Endodermal cell (in vitro differentiated cells): ENCODE measurements at regions not wholly inside any gene's neighbourhood (a gene's known extent, or its start where the extent isn't known, plus 50 kb on each side); places are given as distances from the start of the nearest gene placed in this dataset.

ENCODE experiments used
- DNase-seq: peaks from one replicate; pipeline ENCODE4 v3.0.0-alpha.2; 2017
- H3K27ac ChIP-seq: 2 replicates; pipeline ENCODE4 v1.5.1; 2013; ENCODE audit warnings: mild to moderate bottlenecking, low read depth, low read length, moderate library complexity
- H3K27me3 ChIP-seq: 2 replicates; pipeline ENCODE4 v1.6.1; 2013; ENCODE audit warnings: mild to moderate bottlenecking, low read length, moderate library complexity; ENCODE audit not compliant: insufficient read depth, control insufficient read depth, poor library complexity, severe bottlenecking
- H3K36me3 ChIP-seq: 2 replicates; pipeline ENCODE4 v1.7.0; 2013; ENCODE audit warnings: mild to moderate bottlenecking, low read length, moderate library complexity; ENCODE audit not compliant: control insufficient read depth, insufficient read depth
- H3K4me1 ChIP-seq: one replicate; pipeline ENCODE4 v1.7.0; 2013; ENCODE audit warnings: low read length; ENCODE audit not compliant: control insufficient read depth, insufficient read depth
- H3K4me3 ChIP-seq: 2 replicates; pipeline ENCODE4 v1.5.1; 2013; ENCODE audit warnings: mild to moderate bottlenecking, low read length, moderate library complexity
- H3K9ac ChIP-seq: 2 replicates; pipeline ENCODE4 v1.6.1; 2013; ENCODE audit warnings: mild to moderate bottlenecking, low read length, moderate library complexity; ENCODE audit not compliant: poor library complexity, severe bottlenecking; ENCODE audit errors: extremely low read depth
- H3K9me3 ChIP-seq: 2 replicates; pipeline ENCODE4 v1.6.1; 2013; ENCODE audit warnings: mild to moderate bottlenecking, low read length, moderate library complexity; ENCODE audit not compliant: control insufficient read depth
- H3K27ac Mint-ChIP-seq: 2 replicates; pipeline ENCODE4 v1.8.0; 2020; ENCODE audit warnings: mixed read lengths
- H3K27me3 Mint-ChIP-seq: 2 replicates; pipeline ENCODE4 v1.8.0; 2021; ENCODE audit warnings: mild to moderate bottlenecking, mixed read lengths; ENCODE audit not compliant: insufficient read depth
- H3K36me3 Mint-ChIP-seq: 2 replicates; pipeline ENCODE4 v1.8.0; 2020; ENCODE audit warnings: low read depth, mixed read lengths
- H3K4me1 Mint-ChIP-seq: 2 replicates; pipeline ENCODE4 v1.8.0; 2020; ENCODE audit warnings: mixed read lengths
- H3K4me3 Mint-ChIP-seq: 2 replicates; pipeline ENCODE4 v1.8.0; 2020; ENCODE audit warnings: mild to moderate bottlenecking, moderate library complexity, mixed read lengths
- H3K9me3 Mint-ChIP-seq: 2 replicates; pipeline ENCODE4 v1.8.0; 2020; ENCODE audit warnings: mild to moderate bottlenecking, mixed read lengths
- CTCF ChIP-seq: fragments of 200-600 bp; sonication (generic); conservative IDR thresholded peaks from 2 replicates; pipeline ENCODE4 v1.5.0; 2021; ENCODE audit warnings: antibody characterized with exemption, mild to moderate bottlenecking
- WGBS, 2 experiments: methylation state at CpG; one replicate each; pipeline versions ENCODE4 v1.1.5 to v1.1.7; 2013; ENCODE audit warnings: missing lambda C conversion rate in 2 of 2, mixed read lengths in 1 of 2; ENCODE audit not compliant: insufficient coverage in 1 of 2, insufficient read length in 1 of 2; 5-methylcytosine and 5-hydroxymethylcytosine counted together

DNA sequence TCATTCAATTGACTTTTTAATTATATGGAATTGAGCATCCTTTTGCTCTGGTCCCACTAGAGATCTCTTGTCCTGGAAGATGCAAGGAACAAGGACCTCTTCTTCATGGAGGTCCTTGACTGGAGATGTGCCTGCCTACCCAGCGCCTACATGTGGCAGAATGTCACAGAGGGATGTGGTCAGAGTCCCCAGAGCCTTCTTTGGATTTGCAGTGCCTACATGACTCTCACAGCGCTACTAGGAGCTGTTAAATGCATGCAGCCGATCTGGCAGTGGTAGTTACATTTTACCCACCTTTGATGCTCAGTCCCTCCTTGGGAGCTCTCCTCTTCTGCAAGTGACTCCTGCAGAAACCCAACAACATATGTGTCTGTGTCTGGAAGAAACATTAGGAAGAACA, 51.9 kb upstream of the ADTRP start:
- H3K27ac ChIP-seq: no peak overlapping the region
- no peaks in the 10 kb centered on the region for H3K9me3 Mint-ChIP-seq
- H3K36me3 Mint-ChIP-seq: no peaks in the 10 kb centered on the region
- TF ChIP-seq CTCF: no peak
- H3K27me3 ChIP-seq: no peaks in the 10 kb centered on the region
- H3K4me3 ChIP-seq: no peak overlapping the region
- no peak overlapping the region for H3K27ac Mint-ChIP-seq
- no peak for DNase-seq
- 90 to 96% methylated on average over 3 of the region's 3 CpGs for WGBS, 2 experiments
- no peak overlapping the region for H3K9ac ChIP-seq
- H3K36me3 ChIP-seq: no peaks in the 10 kb centered on the region
- H3K9me3 ChIP-seq: no peaks in the 10 kb centered on the region
- H3K27me3 Mint-ChIP-seq: no peaks in the 10 kb centered on the region
- no peak overlapping the region for H3K4me3 Mint-ChIP-seq
- peaks cover 19% of the 10 kb centered on the region for H3K4me1 Mint-ChIP-seq
- H3K4me1 ChIP-seq: peaks cover 7% of the 10 kb centered on the region

GRCh38 chr6:11830105-11830504, 51.5 kb upstream of the ADTRP start:
- Histone ChIP-seq H3K9me3 (no peaks in the 10 kb centered on the region), H3K27me3 (no peaks in the 10 kb centered on the region), H3K36me3 (no peaks in the 10 kb centered on the region), H3K27ac (no peak overlapping the region), H3K4me1 (peaks cover 7% of the 10 kb centered on the region), H3K9ac (no peak overlapping the region), H3K4me3 (no peak overlapping the region)
- H3K4me1 Mint-ChIP-seq: peaks cover 19% of the 10 kb centered on the region
- H3K27ac Mint-ChIP-seq: no peak overlapping the region
- WGBS, 2 experiments: 80 to 91% methylated on average over 1 to 3 of the region's 3 CpGs
- no peak for TF ChIP-seq CTCF
- DNase-seq: no peak
- no peaks in the 10 kb centered on the region for H3K36me3 Mint-ChIP-seq
- no peaks in the 10 kb centered on the region for H3K9me3 Mint-ChIP-seq
- no peak overlapping the region for H3K4me3 Mint-ChIP-seq
- no peaks in the 10 kb centered on the region for H3K27me3 Mint-ChIP-seq

DNA sequence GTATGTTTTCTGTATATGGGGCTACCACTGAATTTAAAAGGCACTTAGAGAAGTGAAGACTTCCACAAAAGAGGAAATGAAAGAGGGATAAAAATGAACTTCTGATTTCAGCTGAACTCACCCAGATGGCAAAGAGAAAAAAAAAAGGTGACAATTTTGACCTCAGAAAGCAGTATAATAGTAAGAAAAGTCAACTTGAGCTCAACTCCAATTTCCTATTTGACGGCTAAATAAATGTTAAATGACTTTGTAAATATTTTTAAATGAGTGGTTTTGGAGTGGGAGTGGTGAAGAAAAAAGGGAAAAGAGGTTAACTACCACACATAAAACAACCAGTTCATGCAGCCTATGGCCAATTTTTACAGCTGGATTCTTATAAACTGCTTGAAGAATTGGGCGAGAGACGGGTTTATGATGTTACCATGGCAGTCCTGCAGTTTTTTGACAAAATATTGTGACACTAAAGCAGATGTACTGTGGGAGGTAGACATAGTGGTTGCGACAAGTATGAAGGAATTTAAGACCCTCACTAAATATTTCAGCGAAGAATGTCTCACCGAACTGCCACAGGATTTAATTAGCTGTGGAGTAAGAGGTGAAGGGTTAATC, 49.8 kb upstream of the ADTRP start:
- Mint-ChIP-seq H3K36me3 (no peaks in the 10 kb centered on the region), H3K27ac (no peak overlapping the region), H3K4me3 (no peak overlapping the region), H3K4me1 (peaks cover 19% of the 10 kb centered on the region), H3K27me3 (no peaks in the 10 kb centered on the region), H3K9me3 (no peaks in the 10 kb centered on the region)
- DNase-seq: no peak
- H3K9ac ChIP-seq: no peak overlapping the region
- H3K27me3 ChIP-seq: no peaks in the 10 kb centered on the region
- H3K9me3 ChIP-seq: no peaks in the 10 kb centered on the region
- H3K27ac ChIP-seq: no peak overlapping the region
- H3K4me1 ChIP-seq: peaks cover 7% of the 10 kb centered on the region
- H3K4me3 ChIP-seq: no peak overlapping the region
- WGBS, 2 experiments: 81 to 82% methylated on average over 6 of the region's 6 CpGs
- H3K36me3 ChIP-seq: no peaks in the 10 kb centered on the region
- TF ChIP-seq CTCF: no peak
